ENCODE measurements at regions not wholly inside any gene's neighbourhood (a gene's known extent, or its start where the extent isn't known, plus 50 kb on each side); places are given as distances from the start of the nearest gene placed in this dataset.
"Not testable (repeated sequence)": the region's sequence is repeated elsewhere in the genome, so short reads cannot be mapped to it uniquely, and the experiment has no call there.

DNA sequence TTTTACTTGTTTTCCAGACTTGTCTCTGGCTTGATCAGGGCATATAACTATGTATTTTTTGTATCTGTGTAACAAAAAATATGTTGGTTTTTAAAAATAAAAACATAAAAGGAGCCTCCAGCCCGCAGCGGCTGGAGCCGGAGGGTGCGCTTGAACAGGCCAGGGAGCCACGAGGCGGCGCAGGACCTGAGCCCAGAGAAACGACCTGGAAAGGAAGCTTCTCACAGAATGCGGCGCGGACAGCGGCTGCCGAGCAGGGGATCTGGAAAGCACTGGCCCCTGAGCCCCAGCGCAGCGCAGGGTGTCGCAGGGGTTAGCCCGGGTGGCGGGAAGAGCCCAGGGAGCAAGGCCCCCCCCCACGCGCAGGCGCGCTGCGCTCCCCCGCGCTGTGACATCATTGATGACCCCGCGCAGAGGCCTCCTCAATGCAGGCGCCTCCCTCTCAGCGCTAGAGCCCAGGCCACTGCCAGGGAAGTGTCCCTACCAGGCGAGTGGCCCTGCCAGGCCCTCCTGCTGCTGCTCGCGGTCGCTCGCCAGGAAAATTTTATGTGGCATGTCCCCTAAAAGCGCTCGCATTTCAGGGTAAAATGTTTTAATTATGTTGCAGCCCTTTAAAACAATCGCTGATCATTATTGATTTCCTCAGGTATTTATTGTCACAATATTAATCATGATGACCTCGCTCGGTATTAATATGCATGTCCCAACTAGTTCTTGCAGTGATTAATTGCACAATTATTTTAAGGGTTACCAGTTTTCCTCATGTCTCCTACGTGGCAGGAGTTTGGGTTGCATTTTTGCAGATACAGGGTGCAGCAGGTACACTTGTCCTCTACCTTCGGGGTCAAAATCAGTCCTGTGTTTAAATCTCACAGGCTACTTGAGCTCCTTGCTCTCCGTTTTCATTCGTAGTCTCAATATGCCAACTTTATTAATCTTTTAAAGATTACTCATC, 134.2 kb downstream of the USP22 start:
- Histone ChIP-seq H3K36me3 (no peaks in the 10 kb centered on the region), H3K9me3 (no peaks in the 10 kb centered on the region), H3K4me3 (peak overlapping the region; percentile 11 to 54), H3K27me3 (peaks cover 4% of the 10 kb centered on the region), H3K27ac (peak overlapping the region; percentile 3 to 94 (median 86)), H3K4me1 (peaks cover 0 to 14% (median 8%) of the 10 kb centered on the region in 3 donors)
- 10 to 13% methylated on average over 15 to 26 of the region's 43 CpGs for WGBS, 2 donors (ENCODE audit: low coverage in 1 of 2)
- ATAC-seq: peak; percentile 98
- TF ChIP-seq, protein P1, sequence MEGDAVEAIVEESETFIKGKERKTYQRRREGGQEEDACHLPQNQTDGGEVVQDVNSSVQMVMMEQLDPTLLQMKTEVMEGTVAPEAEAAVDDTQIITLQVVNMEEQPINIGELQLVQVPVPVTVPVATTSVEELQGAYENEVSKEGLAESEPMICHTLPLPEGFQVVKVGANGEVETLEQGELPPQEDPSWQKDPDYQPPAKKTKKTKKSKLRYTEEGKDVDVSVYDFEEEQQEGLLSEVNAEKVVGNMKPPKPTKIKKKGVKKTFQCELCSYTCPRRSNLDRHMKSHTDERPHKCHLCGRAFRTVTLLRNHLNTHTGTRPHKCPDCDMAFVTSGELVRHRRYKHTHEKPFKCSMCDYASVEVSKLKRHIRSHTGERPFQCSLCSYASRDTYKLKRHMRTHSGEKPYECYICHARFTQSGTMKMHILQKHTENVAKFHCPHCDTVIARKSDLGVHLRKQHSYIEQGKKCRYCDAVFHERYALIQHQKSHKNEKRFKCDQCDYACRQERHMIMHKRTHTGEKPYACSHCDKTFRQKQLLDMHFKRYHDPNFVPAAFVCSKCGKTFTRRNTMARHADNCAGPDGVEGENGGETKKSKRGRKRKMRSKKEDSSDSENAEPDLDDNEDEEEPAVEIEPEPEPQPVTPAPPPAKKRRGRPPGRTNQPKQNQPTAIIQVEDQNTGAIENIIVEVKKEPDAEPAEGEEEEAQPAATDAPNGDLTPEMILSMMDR (IDR thresholded peaks at IDR 0.05): peak in 3 of 4 experiments; percentile 62 to 80 (median 64)
- TF ChIP-seq POLR2AphosphoS5 (IDR thresholded peaks at IDR 0.05): peak; percentile 43
- peak in 1 of 2 donors; percentile 23 for TF ChIP-seq POLR2A (IDR thresholded peaks at IDR 0.05)
- no peak for TF ChIP-seq EP300 (IDR thresholded peaks at IDR 0.05)

DNA sequence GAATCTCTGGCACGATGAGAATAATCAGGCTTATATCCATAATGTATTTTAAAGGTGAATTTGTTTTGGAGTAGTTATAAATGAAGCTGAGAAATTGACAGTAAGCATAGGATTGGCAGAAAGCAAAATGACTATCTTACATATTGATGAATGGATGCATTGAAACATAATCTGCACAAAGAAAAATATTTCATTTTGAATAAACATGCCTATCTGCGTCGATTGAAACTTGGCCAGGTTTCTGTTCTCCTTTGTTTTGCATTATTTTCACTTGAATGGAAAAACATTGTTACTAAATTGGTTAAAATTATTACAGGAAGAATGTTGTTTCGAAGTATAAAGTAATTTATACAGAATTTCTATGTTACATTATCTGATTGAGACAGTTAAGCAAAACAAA, 128.2 kb downstream of the USP22 start:
- ATAC-seq: no peak

DNA sequence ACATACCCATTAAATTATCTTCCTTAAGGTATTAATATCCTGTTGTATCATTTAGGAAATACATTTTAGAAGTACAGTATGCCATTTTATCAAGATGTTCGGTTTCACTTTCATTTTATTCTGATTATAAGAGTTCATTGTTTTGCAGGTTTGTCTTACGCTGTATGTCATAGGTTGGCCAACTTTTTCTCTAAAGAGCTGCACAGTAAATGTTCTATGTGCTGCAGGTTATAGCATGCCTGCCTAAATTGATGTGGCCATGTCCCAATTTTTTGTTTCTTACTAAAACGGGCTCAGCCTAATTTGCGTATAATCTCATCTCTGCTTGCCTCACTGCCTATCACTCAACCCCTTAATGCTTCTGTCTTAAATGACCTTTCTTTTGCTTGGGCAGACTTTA, 126.4 kb downstream of the USP22 start:
- H3K36me3 ChIP-seq: no peaks in the 10 kb centered on the region
- no peak overlapping the region for H3K4me3 ChIP-seq
- TF ChIP-seq POLR2AphosphoS5 (IDR thresholded peaks at IDR 0.05) (no peak), POLR2A (IDR thresholded peaks at IDR 0.05) (no peak), EP300 (IDR thresholded peaks at IDR 0.05) (no peak)
- TF ChIP-seq, protein P1 (IDR thresholded peaks at IDR 0.05): no peak
- ATAC-seq: no peak
- H3K27ac ChIP-seq: no peak overlapping the region
- no peaks in the 10 kb centered on the region for H3K4me1 ChIP-seq
- no peaks in the 10 kb centered on the region for H3K9me3 ChIP-seq
- no peaks in the 10 kb centered on the region for H3K27me3 ChIP-seq
- WGBS, 2 donors (ENCODE audit: low coverage in 1 of 2): 69 to 83% methylated on average over 4 of the region's 4 CpGs

More for the DNA sequence above, 128.2 kb downstream of the USP22 start:
- TF ChIP-seq EP300 (IDR thresholded peaks at IDR 0.05) (no peak), POLR2AphosphoS5 (IDR thresholded peaks at IDR 0.05) (no peak), POLR2A (IDR thresholded peaks at IDR 0.05) (no peak)
- TF ChIP-seq, protein P1 (IDR thresholded peaks at IDR 0.05): no peak
- H3K4me1 ChIP-seq: no peaks in the 10 kb centered on the region
- no peaks in the 10 kb centered on the region for H3K9me3 ChIP-seq
- no peaks in the 10 kb centered on the region for H3K27me3 ChIP-seq
- no peak overlapping the region for H3K27ac ChIP-seq
- no peak overlapping the region for H3K4me3 ChIP-seq
- H3K36me3 ChIP-seq: no peaks in the 10 kb centered on the region
- 47 to 52% methylated on average over 4 of the region's 4 CpGs for WGBS, 2 donors (ENCODE audit: low coverage in 1 of 2)

GRCh38 chr17:20917610-20918306, 125.1 kb downstream of the USP22 start:
- H3K27me3 ChIP-seq, H3K4me1 ChIP-seq, H3K9me3 ChIP-seq, H3K36me3 ChIP-seq, ATAC-seq, H3K27ac ChIP-seq, H3K4me3 ChIP-seq: not testable (repeated sequence)
- 86 to 97% methylated on average over 3 to 8 of the region's 10 CpGs for WGBS, 2 donors (ENCODE audit: low coverage in 1 of 2)

DNA sequence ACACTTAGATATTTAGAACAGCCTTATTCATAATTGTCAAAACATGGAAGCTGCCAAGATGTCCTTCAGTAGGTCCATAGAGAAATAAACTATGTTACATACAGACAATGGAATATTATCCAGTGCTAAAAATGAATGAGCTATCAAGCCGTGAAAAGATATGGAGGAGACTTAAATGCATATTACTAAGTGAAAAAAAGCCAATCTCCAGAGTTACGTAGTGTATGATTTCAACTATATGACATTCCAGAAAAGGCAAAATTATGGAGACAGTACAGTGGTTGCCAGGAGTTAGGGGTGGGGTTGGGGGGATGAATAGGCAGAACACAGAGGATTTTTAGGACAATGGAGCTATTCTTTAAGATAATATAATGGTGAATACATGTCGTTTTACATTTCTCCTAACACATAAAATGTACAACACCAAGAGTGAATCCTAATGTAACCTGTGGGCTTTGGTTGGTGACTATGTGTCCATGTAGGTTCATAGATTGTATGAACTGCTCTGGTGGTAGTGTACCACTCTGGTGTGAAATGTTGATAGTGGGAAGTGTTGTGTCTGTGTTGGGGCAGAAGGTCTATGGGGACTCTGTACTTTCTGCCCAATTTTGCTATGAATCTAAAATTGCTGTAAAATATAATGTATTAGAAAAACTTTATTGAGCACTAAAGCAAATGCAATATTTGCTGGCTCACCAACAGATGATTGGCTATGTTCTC, 122.6 kb downstream of the USP22 start:
- Histone ChIP-seq H3K27ac (peak overlapping the region in 2 of 4 donors; percentile 24 to 62), H3K27me3 (no peaks in the 10 kb centered on the region), H3K9me3 (no peaks in the 10 kb centered on the region), H3K36me3 (no peaks in the 10 kb centered on the region), H3K4me1 (no peaks in the 10 kb centered on the region), H3K4me3 (no peak overlapping the region)
- TF ChIP-seq, protein P1 (IDR thresholded peaks at IDR 0.05): no peak
- TF ChIP-seq POLR2AphosphoS5 (IDR thresholded peaks at IDR 0.05) (no peak), POLR2A (IDR thresholded peaks at IDR 0.05) (no peak), EP300 (IDR thresholded peaks at IDR 0.05) (no peak)
- WGBS, 2 donors (ENCODE audit: low coverage in 1 of 2): 29 to 45% methylated on average over 3 of the region's 3 CpGs
- no peak for ATAC-seq
